Brain microvascular endothelial cell (primary cell): ENCODE measurements at regions not wholly inside any gene's neighbourhood (a gene's known extent, or its start where the extent isn't known, plus 50 kb on each side); places are given as distances from the start of the nearest gene placed in this dataset.

ENCODE experiments used
- DNase-seq: peaks from one replicate; pipeline ENCODE4 v3.0.0-alpha.2; 2020
- H3K27ac ChIP-seq: fragments of 250-450 bp; sonication (Bioruptor Pico); 2 replicates; pipeline ENCODE4 v1.5.1; 2020; ENCODE audit warnings: mild to moderate bottlenecking, moderate library complexity
- H3K27me3 ChIP-seq: fragments of 250-450 bp; sonication (Bioruptor Pico); replicated peaks from 2 replicates; pipeline ENCODE4 v1.5.1; 2020; ENCODE audit warnings: mild to moderate bottlenecking
- H3K36me3 ChIP-seq: fragments of 250-450 bp; sonication (Bioruptor Pico); replicated peaks from 2 replicates; pipeline ENCODE4 v1.5.1; 2020; ENCODE audit warnings: mild to moderate bottlenecking
- H3K4me3 ChIP-seq: 2 replicates; pipeline ENCODE4 v1.5.1; 2011; ENCODE audit warnings: low read depth, mild to moderate bottlenecking, control low read depth, low read length, moderate library complexity
- in situ Hi-C: cut with HindIII; loops from 2 replicates; pipeline ENCODE4 v1.10.0; 2017; ENCODE audit warnings: low sequenced_read_pairs, low pct_ligation_motif_present
- TF ChIP-seq, protein P1 (sequence below): IDR thresholded peaks from 2 replicates; pipeline ENCODE4 v1.5.1; 2011; ENCODE audit warnings: low read depth, mild to moderate bottlenecking, moderate library complexity, low read length, control low read depth, inconsistent platforms; ENCODE audit errors: missing control alignments

DNA sequence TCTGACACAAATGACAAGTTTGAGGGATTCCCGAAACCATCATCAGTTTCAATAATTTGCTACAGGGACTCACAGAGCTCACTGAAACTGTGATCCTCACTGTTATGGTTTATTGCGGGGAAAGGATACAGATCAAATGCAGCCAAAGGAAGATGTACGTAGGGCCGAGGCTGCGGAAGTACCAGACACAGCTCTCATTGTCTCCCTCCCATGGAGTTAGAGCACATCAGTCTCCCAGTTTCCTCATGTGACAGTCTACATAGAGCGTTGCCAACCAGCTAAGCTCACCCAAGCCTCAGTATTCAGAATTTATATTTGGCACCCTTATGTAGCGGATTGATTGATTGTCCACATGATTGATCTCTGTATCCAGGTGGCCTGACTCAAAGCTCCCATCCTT, 137.8 kb upstream of the TENM3 start:
- TF ChIP-seq, protein P1, sequence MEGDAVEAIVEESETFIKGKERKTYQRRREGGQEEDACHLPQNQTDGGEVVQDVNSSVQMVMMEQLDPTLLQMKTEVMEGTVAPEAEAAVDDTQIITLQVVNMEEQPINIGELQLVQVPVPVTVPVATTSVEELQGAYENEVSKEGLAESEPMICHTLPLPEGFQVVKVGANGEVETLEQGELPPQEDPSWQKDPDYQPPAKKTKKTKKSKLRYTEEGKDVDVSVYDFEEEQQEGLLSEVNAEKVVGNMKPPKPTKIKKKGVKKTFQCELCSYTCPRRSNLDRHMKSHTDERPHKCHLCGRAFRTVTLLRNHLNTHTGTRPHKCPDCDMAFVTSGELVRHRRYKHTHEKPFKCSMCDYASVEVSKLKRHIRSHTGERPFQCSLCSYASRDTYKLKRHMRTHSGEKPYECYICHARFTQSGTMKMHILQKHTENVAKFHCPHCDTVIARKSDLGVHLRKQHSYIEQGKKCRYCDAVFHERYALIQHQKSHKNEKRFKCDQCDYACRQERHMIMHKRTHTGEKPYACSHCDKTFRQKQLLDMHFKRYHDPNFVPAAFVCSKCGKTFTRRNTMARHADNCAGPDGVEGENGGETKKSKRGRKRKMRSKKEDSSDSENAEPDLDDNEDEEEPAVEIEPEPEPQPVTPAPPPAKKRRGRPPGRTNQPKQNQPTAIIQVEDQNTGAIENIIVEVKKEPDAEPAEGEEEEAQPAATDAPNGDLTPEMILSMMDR: no peak
- in situ Hi-C loops: no loop called here
- no peaks in the 10 kb centered on the region for H3K27me3 ChIP-seq
- no peak overlapping the region for H3K27ac ChIP-seq
- H3K36me3 ChIP-seq: no peaks in the 10 kb centered on the region
- no peak overlapping the region for H3K4me3 ChIP-seq
- DNase-seq: no peak

DNA sequence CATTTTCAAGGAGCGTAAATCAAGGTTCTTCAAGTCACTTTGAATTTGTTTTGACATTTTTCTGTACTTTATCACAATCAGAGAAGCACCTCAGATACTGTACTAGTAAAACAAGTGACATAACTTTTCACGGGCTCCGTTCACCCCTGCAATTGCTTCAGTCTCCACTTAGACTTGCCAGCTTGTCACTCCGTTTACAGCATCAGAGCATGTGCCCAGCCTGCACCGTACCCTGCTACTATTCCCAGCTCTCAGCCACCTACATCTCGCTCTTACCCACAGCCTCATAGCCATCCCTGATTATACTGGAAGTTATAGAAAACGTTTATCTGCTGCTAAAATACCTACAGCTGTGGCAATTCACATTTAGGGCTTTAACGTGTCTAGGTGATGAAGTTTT, 135.3 kb upstream of the TENM3 start:
- in situ Hi-C loops: no loop called here

DNA sequence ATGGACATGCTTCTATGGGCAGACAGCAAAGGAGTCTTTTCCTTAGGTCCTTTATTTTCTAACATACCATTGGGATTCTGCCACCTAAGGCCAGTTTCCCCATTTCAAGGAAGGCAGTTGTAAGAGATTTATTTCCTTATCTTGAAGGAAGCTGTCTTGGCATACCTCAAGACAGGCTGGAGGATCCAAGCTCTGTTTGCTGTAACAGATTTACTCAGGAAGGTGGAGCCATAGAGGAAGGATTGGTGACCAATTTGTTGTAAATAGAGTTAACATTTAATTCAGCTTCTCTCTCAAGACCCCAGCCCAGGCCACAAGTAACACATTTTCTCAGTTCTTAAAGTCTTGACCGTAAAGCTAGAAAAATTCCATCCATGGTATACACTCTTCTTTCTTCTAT, 131.6 kb upstream of the TENM3 start:
- Histone ChIP-seq H3K27me3 (no peaks in the 10 kb centered on the region), H3K36me3 (no peaks in the 10 kb centered on the region), H3K27ac (no peak overlapping the region), H3K4me3 (no peak overlapping the region)
- TF ChIP-seq, protein P1: no peak
- DNase-seq: no peak
- in situ Hi-C loops: no loop called here

More for the DNA sequence above, 135.3 kb upstream of the TENM3 start:
- TF ChIP-seq, protein P1: no peak
- DNase-seq: no peak
- no peaks in the 10 kb centered on the region for H3K27me3 ChIP-seq
- no peak overlapping the region for H3K4me3 ChIP-seq
- no peaks in the 10 kb centered on the region for H3K36me3 ChIP-seq
- H3K27ac ChIP-seq: no peak overlapping the region

DNA sequence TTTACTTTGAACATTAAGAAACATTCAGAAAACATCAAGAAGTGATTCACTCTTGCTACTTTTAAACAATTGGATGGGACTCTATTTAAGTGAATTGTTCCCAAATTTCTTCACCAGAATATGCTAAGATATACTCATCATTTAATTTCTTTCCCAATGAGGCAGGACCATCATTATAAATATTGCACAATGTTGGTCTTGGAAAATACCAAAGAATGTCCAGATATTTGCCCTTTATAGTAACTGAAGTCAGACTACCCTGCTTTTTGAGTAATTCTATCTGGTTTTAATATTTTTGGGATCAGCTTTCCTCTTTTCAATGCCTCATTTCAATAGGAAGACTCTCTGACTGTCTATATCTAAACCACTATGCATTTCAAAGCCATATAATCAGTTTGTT, 129.4 kb upstream of the TENM3 start:
- Histone ChIP-seq H3K27me3 (no peaks in the 10 kb centered on the region), H3K4me3 (no peak overlapping the region), H3K36me3 (no peaks in the 10 kb centered on the region), H3K27ac (no peak overlapping the region)
- TF ChIP-seq, protein P1: no peak
- no peak for DNase-seq
- in situ Hi-C loops: no loop called here

DNA sequence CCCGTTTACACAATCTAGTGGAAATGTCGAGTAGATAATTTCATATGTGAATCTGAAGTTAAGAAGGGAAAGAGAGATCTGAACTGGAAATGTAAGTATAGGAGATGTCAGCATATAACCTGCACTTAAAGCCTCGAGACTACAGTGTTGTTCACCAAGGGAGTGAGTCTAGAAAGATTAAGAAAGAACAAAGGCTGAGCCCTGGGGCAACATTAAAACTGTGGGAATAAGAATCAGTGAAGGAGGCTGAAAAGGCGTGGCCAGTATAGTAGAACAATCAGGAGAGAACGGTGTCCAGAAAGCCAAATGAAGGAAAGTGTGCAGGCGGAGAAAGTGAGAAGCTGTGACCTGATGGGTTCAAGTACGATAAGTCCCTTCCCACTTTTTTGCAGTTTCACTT, 118.8 kb upstream of the TENM3 start:
- TF ChIP-seq, protein P1: no peak

DNA sequence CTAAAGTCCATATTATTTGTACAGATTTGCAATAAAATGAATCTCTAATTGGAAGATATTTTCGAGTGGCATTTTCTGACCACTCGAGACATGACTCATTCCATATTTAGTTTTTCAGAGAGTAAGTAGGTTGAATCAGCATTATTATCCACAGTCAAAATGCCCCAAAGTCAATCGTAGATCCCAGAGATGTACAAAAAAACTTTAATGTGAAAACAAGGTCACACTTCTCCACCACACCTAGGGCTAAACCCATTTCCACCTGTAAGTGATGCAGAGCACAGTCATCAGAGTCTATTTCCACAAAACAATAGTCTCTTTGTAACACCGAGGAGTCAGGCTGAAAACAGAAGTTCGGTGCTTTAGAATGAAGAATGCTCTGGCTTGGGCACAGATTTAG, 117.1 kb upstream of the TENM3 start:
- in situ Hi-C loops: no loop called here
- DNase-seq: no peak
- no peaks in the 10 kb centered on the region for H3K27me3 ChIP-seq
- TF ChIP-seq, protein P1: no peak
- H3K36me3 ChIP-seq: no peaks in the 10 kb centered on the region
- H3K4me3 ChIP-seq: peak overlapping the region; percentile 12
- H3K27ac ChIP-seq: peak overlapping the region; percentile 24

More for the DNA sequence above, 118.8 kb upstream of the TENM3 start:
- in situ Hi-C loops: no loop called here
- H3K27me3 ChIP-seq: no peaks in the 10 kb centered on the region
- no peak for DNase-seq
- H3K36me3 ChIP-seq: no peaks in the 10 kb centered on the region
- H3K27ac ChIP-seq: no peak overlapping the region
- H3K4me3 ChIP-seq: no peak overlapping the region
